NCI-H69 (cell line): ENCODE measurements at regions not wholly inside any gene's neighbourhood (a gene's known extent, or its start where the extent isn't known, plus 50 kb on each side); places are given as distances from the start of the nearest gene placed in this dataset.
A peak's percentile ranks its signal among the peaks of the same experiment; 100 is the strongest.

ENCODE experiments used
- DNase-seq: peaks from one replicate; lab custom pipeline; 2025; lab: John Stamatoyannopoulos, UW

GRCh38 chr4:26208237-26208994, 112.4 kb upstream of the RBPJ start:
- DNase-seq = peak; percentile 79

DNA sequence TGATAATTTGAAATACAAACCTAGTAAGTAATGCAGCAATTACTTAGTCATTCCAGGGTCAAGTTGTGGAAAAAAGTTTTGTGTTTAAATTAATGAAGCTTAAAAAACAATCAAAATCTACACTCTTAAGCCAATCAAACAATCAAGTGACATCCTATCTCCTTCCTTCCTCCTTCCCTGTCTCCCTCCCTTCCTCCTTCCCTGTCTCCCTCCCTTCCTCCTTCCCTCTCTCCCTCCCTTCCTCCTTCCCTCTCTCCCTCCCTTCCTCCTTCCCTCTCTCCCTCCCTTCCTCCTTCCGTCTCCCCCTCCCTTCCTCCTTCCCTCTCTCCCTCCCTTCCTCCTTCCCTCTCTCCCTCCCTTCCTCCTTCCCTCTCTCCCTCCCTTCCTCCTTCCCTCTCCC, 111.4 kb upstream of the RBPJ start:
- peak; percentile 18 for DNase-seq

GRCh38 chr4:26212528-26212927, 108.3 kb upstream of the RBPJ start:
- DNase-seq = no peak

GRCh38 chr4:26213317-26213716, 107.5 kb upstream of the RBPJ start:
- DNase-seq = peak; percentile 19

DNA sequence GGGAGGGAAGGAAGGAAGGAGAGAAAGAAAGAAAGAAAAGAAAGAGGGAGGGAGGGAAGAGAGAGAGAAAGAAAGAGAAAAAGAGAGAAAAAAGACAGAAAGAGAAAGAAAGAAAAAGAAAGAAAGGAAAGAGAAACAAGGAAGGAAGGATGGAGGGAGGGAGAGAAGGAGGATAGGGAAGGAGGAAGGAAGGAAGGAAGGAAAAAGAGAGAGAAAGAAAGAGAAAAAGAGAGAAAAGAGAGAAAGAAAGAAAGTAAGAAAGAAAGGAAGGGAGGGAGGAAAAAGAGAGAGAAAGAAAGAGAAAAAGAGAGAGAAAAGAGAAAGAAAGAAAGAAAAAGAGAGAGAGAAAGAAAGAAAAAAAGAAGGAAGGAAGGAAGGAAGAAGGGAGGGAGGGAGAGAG, 105.8 kb upstream of the RBPJ start:
- no peak for DNase-seq

- no peak for DNase-seq
Measured at GRCh38 chr4:26215725-26216124, 105.1 kb upstream of the RBPJ start.

DNA sequence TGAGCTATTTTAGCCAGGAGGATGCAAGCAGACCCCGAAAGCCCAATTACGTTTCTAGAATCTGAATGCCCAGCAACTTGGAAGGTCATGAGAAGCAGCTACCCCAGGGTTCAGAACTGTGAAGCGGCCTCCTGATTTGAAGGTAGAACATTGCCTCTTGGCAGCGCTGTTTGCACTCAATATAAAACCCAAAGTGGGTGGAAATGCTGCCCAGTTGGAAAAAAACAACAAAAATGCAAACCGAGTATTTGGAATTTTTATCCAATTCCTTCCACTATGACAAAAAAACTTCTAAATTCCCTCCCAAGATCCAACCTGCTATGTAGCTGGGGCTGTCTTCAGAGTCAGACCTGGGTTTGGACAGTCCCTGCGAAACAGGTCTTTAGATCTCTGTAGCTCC, 103.3 kb upstream of the RBPJ start:
- no peak for DNase-seq

DNA sequence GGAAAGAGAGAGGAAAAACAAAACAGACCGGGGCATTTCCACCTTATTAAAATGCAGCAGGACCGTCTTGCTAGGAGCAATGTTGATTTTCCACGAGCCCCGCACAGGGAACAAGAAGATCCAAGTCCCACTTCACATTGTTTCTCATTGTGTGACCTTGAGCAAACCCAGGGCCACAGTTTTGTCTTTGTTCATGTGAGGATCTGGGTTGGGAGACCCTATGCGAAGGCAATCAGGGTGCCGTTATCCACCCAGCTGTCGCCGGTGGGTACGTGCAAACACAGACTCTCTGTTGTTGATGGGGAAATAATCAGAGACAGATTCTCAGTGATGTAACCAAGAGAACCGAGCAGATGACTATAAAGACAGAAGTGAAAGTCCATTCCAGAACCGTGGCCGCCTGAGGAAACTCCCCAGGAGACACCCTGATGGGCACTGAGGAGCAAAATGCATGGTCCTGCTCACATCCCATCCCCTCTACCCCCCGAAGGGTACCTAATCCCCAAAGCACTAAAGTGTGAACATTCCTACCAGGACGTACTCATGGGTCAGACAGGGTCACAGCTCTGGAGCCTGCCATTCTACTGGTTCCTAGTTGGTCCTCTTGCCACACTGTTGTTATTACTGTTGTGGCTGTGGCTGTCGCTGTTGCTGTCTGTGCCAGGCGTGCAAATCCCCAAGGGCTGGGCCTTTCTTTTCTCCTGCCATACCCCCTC, 102.7 kb upstream of the RBPJ start:
- no peak for DNase-seq

DNA sequence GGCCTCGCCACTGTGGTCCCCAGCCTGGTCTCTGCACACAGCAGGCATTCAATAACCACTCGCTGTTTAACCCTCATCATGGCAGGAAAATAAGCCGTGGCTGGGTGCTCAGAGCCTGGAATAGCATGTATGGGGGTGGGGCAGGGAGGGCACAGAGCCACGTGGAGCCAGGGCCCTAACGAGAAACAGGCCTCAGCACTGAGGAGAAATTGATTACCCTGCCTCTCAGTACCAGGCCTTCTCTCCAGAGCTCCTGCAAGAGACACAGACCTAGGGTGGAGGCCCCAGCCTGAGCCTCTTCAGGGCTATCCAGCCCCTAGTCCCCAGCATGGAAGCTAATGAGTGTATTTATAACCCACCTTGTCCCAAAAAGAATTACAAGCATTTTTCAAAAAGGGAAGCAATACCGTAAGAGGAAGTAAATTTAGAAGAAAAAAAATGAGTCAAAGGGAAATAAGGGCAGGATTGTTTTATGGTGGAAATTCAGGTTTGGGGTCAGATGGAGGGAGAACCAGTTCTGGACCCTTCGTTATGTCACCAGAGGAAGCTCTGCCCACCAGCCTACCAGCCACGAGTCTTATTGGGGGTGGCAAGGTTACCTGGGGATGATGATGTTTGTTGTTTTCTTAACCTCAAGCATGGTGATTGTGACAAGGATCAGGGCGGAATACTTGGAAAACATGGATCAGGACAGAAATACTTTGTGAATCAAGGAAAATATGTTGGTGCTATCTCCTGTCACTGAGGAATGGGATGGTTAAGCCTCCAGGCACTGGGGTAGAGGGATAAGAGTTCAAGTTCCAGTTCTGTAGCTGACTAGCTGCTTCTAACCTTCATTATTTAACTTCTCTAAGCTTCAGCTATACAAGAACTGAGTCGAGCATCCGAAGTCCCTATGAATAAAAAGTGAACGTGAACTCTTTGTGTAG, 101.9 kb upstream of the RBPJ start:
- no peak for DNase-seq

- DNase-seq = no peak
Measured at GRCh38 chr4:26220696-26221095, 100.1 kb upstream of the RBPJ start.

- no peak for DNase-seq
Measured at GRCh38 chr4:26223155-26223554, 97.7 kb upstream of the RBPJ start.

DNA sequence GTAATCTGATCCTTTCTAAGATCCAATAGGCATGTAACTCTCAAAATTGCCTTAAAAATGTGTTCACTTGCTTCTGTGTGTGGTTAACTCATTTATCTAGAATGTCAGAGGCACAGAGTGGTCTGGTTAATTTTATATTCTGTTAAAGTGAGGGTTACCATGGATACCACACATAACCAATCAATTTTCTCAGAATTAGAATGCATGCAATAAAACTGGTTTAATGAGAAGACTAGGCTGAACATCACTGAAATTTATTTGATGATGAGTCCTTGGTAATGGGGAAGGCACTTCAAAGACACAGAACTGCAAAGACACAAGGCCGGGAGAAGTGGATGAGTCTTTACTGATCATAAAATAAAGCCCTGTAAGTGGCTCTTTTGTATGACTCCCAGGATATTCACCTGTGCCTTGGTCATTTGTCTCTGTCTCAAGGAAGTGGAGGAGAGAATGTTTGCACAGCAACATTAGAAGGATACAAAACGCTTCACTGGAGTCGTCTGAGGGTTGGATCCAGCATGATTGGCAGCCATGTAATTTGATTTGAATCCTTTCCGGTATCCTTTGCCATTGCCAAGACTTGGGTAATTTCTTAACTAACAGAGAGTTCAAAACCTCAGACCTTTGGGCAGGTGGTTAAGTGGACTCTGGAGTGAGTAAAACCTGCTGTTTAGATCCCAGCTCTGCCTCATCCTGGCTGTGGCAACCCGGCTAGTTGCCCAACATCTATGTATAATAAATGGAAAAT, 94.0 kb upstream of the RBPJ start:
- DNase-seq = peak; percentile 75

- peak; percentile 71 for DNase-seq
Measured at GRCh38 chr4:26227601-26228229, 93.1 kb upstream of the RBPJ start.

GRCh38 chr4:26228883-26229282, 91.9 kb upstream of the RBPJ start:
- DNase-seq = no peak

DNA sequence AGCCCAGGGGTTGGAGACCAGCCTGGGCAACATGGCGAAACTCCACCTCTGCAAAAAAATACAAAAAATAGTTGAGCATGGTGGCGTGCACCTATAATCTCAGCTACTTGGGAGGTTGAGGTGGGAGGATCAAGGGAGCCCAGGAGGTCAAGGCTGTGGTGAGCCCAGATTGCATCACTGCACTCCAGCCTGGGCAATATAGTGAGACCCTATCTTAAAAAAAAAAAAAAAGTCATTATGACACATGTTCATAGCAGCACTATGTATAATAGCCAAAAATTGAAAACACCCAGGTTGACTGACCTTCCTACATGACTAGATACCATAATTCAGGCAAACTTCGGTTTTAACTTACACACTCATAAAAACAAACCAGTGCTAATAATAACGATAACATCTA, 90.8 kb upstream of the RBPJ start:
- no peak for DNase-seq

- no peak for DNase-seq
Measured at GRCh38 chr4:26233350-26233749, 87.5 kb upstream of the RBPJ start.

GRCh38 chr4:26235500-26235899, 85.3 kb upstream of the RBPJ start:
- DNase-seq = peak; percentile 86

GRCh38 chr4:26237916-26238315, 82.9 kb upstream of the RBPJ start:
- peak; percentile 22 for DNase-seq

DNA sequence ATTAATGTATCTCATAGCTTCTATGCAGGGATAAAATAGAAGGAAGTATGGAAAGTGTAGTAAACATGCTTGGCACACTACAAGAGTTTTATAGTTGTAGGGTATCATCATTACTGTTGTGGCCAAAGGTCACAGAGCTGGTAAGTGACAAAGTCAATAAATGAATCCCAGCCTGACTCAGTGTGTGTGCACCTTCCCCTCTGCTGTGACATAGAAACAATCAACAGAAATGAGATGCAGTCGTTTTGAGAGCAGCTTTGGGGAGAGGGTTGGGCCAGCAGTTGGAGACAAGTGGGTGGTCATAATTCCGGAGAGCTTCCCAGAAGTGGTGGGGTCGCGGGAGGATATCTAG, 82.4 kb upstream of the RBPJ start:
- no peak for DNase-seq

DNA sequence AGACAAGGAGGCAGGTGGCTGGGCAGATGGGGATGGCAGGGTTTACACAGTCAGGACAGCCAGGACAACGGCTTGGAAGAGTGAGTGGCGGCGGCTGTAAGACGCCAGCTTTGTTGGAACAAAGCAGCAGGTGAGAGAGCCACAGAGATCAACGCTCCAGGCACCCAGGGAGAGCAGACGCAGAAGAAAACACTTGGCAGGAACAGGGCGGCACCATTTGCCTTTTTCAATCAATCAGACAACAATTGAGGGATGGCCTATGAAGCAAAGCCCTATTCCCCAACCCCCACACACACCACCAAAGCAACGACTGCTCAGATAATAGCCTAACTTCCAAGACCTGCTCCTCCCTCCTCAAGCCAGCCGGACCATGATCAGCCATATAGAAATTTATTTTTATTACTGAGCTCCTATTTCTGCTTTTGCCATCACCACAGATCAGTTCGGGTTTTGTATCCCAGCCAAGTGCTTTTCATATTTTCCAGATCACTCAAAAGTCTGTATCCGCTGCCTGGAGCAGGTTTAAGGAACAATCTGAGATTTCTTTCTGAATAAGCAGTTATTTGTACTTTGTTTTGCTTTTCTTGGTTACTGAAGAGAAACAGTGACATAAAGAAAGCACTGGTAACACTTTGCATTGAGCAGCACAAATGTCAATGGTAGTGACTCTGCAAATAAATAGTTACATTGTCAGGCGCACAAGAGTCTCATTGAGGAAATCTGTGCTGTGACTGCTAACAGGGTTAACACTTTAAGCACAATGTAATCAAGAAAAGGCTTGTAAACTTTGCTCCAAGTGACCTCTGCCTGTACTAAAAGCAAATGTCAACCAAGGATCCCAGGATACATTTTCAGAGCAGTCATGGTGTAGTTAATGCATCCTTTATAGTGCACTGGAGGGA, 81.8 kb upstream of the RBPJ start:
- peak; percentile 95 for DNase-seq
